ENCODE measurements at regions not wholly inside any gene's neighbourhood (a gene's known extent, or its start where the extent isn't known, plus 50 kb on each side); places are given as distances from the start of the nearest gene placed in this dataset.

GRCh38 chr13:60288569-60288968, 108.5 kb upstream of the TDRD3 start:
- ATAC-seq = no peak

DNA sequence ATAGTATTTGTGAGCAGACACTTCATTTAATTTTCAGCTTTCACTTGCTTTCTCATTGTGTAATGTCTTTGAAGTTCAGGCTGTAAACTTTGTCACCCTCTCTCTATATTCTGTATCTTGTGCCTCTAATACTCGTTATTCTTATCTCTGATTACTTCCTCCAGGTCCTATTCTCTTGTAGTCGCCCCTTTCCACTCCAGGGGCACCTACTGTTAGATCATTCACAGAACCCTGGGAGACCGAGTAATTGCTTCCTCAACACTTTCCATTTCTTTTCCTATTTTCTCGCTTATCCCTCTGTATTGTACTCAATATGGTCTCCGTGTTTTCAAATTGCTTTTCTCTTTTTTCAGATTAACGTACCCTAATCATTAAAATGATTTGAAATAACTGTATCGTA, 93.9 kb upstream of the TDRD3 start:
- no peak for ATAC-seq
- no peak for TF ChIP-seq SNAI2 (CRISPR knock-in tag; IDR thresholded peaks at IDR 0.05)
- TF ChIP-seq POU6F1 (CRISPR knock-in tag; IDR thresholded peaks at IDR 0.05; ENCODE audit: borderline replicate concordance, low read depth) = no peak
- TF ChIP-seq CREB5 (CRISPR knock-in tag; IDR thresholded peaks at IDR 0.05; ENCODE audit: low read depth) = no peak
- no peak for TF ChIP-seq PPARA (CRISPR knock-in tag; IDR thresholded peaks at IDR 0.05; ENCODE audit: borderline replicate concordance)
- no peak for TF ChIP-seq RARB (CRISPR knock-in tag; IDR thresholded peaks at IDR 0.05)

More at GRCh38 chr13:60288569-60288968, 108.5 kb upstream of the TDRD3 start:
- TF ChIP-seq ZFP3 (CRISPR knock-in tag; IDR thresholded peaks at IDR 0.05) = no peak
- no peak for TF ChIP-seq PPARA (CRISPR knock-in tag; IDR thresholded peaks at IDR 0.05; ENCODE audit: borderline replicate concordance)
- TF ChIP-seq TSHZ2 (CRISPR knock-in tag; IDR thresholded peaks at IDR 0.05) = no peak
- no peak for TF ChIP-seq ISL1 (CRISPR knock-in tag; IDR thresholded peaks at IDR 0.05)
- no peak for TF ChIP-seq ZNF8 (CRISPR knock-in tag; IDR thresholded peaks at IDR 0.05)
- TF ChIP-seq ZNF565 (CRISPR knock-in tag; conservative IDR thresholded peaks at IDR 0.05; ENCODE audit: low read depth) = no peak
- TF ChIP-seq ZNF70 (CRISPR knock-in tag; IDR thresholded peaks at IDR 0.05) = no peak
- TF ChIP-seq ESRRG (CRISPR knock-in tag; IDR thresholded peaks at IDR 0.05) = no peak
- TF ChIP-seq CREB5 (CRISPR knock-in tag; IDR thresholded peaks at IDR 0.05; ENCODE audit: low read depth) = no peak
- no peak for TF ChIP-seq RARB (CRISPR knock-in tag; IDR thresholded peaks at IDR 0.05)
- no peak for TF ChIP-seq BACH2 (CRISPR knock-in tag; IDR thresholded peaks at IDR 0.05; ENCODE audit: borderline replicate concordance)
- TF ChIP-seq POU6F1 (CRISPR knock-in tag; IDR thresholded peaks at IDR 0.05; ENCODE audit: borderline replicate concordance, low read depth) = no peak
- TF ChIP-seq, protein P1, sequence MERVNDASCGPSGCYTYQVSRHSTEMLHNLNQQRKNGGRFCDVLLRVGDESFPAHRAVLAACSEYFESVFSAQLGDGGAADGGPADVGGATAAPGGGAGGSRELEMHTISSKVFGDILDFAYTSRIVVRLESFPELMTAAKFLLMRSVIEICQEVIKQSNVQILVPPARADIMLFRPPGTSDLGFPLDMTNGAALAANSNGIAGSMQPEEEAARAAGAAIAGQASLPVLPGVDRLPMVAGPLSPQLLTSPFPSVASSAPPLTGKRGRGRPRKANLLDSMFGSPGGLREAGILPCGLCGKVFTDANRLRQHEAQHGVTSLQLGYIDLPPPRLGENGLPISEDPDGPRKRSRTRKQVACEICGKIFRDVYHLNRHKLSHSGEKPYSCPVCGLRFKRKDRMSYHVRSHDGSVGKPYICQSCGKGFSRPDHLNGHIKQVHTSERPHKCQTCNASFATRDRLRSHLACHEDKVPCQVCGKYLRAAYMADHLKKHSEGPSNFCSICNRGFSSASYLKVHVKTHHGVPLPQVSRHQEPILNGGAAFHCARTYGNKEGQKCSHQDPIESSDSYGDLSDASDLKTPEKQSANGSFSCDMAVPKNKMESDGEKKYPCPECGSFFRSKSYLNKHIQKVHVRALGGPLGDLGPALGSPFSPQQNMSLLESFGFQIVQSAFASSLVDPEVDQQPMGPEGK (CRISPR knock-in tag; IDR thresholded peaks at IDR 0.05; ENCODE audit: borderline replicate concordance) = no peak
- TF ChIP-seq SNAI2 (CRISPR knock-in tag; IDR thresholded peaks at IDR 0.05) = no peak

GRCh38 chr13:60311527-60311926, 85.5 kb upstream of the TDRD3 start:
- ATAC-seq = no peak
- TF ChIP-seq RARB (CRISPR knock-in tag; IDR thresholded peaks at IDR 0.05) = no peak
- TF ChIP-seq TCF4 (CRISPR knock-in tag; IDR thresholded peaks at IDR 0.05; ENCODE audit: borderline replicate concordance) = no peak
- TF ChIP-seq CSDC2 (CRISPR knock-in tag; IDR thresholded peaks at IDR 0.05) = no peak
- no peak for TF ChIP-seq ZFP30 (CRISPR knock-in tag; IDR thresholded peaks at IDR 0.05)
- no peak for TF ChIP-seq GLIS3 (CRISPR knock-in tag; IDR thresholded peaks at IDR 0.05)
- TF ChIP-seq CREB5 (CRISPR knock-in tag; IDR thresholded peaks at IDR 0.05; ENCODE audit: low read depth) = no peak
- no peak for TF ChIP-seq ZFP3 (CRISPR knock-in tag; IDR thresholded peaks at IDR 0.05)
- no peak for TF ChIP-seq POU6F1 (CRISPR knock-in tag; IDR thresholded peaks at IDR 0.05; ENCODE audit: borderline replicate concordance, low read depth)
- TF ChIP-seq SNAI2 (CRISPR knock-in tag; IDR thresholded peaks at IDR 0.05) = no peak
- TF ChIP-seq CSRNP3 (CRISPR knock-in tag; IDR thresholded peaks at IDR 0.05) = no peak
- TF ChIP-seq ZC3H10 (CRISPR knock-in tag; IDR thresholded peaks at IDR 0.05) = no peak
- no peak for TF ChIP-seq PPARA (CRISPR knock-in tag; IDR thresholded peaks at IDR 0.05; ENCODE audit: borderline replicate concordance)
- TF ChIP-seq ZNF8 (CRISPR knock-in tag; IDR thresholded peaks at IDR 0.05) = no peak
